Heart left ventricle (tissue), 13 donors: ENCODE measurements at regions not wholly inside any gene's neighbourhood (a gene's known extent, or its start where the extent isn't known, plus 50 kb on each side); places are given as distances from the start of the nearest gene placed in this dataset.

Source experiments
- CTCF ChIP-seq, 12 donors: fragments of 200-600 bp; sonication (generic) in 4 of 12; IDR thresholded peaks; one replicate each; pipeline versions ENCODE4 v1.5.0 to v1.8.0; 2018 to 2022; ENCODE audit warnings: antibody characterized with exemption in 12 of 12, mild to moderate bottlenecking in 5 of 12
- POLR2A ChIP-seq, 2 donors: fragments of 450-650 bp; IDR thresholded peaks; one replicate each; pipeline ENCODE4 v1.6.1; 2017; ENCODE audit warnings: antibody characterized with exemption in 2 of 2, mild to moderate bottlenecking in 2 of 2, moderate library complexity in 2 of 2
- donor health status: ischemic (EF 13 %, LVEDD 7.1; RV severe dilation, severe dysfunction).
- donor health status: DM: no; HTN: yes; CAD: no.
- donor health status: DM: no; HTN: no; CAD: no.
- donor health status: ischemic (EF 25% LVEDD 6.9; RV normal size, moderate dysfunction).
- donor health status: ischemic (EF 25% LVEDD 5.7; RV mildly dilated, moderate dysfunction).
- donor health status: ischemic (EF 35%, LVEDD 5.7; RV mildly dilated, moderate dysfunction).
- donor health status: nonischemic (EF 11% LVEDD 7.7; RV severe dilation, severe dysfunction).
- donor health status: DM: yes; HTN: yes; CAD: no.
- donor health status: PGD.
- donor health status: ischemic (EF 29% LVEDD 5.4; RV normal size, mild dysfunction).
- donor health status: nonischemic (EF 23%, LVEDD 6.1; RV moderate dilation, normal function).

DNA sequence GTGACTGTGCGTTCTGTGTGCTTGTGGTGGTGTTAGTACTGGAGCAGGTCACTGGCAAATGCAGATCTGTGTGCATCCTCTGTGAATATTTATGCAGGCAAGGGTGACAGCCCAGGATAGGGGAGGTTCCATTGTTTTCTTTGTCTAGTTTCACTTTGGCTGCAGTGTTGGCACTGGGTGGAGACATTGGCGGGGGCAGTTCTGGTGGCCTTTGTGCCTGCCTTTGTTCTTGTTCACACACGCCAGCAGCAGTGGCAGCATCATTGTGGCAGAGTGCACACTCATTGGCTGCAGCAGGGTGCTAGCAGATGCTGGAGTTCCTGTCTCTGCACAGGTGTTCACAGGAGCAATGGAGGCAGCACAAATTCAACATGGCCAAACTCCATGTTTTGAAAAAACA is 495.3 kb downstream of the UBE2NL start:
- TF ChIP-seq POLR2A (IDR thresholded peaks at IDR 0.05) (no peak), CTCF (IDR thresholded peaks at IDR 0.05) (no peak)
